H1 (cell line): ENCODE measurements at regions not wholly inside any gene's neighbourhood (a gene's known extent, or its start where the extent isn't known, plus 50 kb on each side); places are given as distances from the start of the nearest gene placed in this dataset.

ENCODE experiments used
- CTCF ChIA-PET: fragments of 300-600 bp; sonication (Branson Sonifier 250); formaldehyde crosslinking; loops from one replicate; lab custom pipeline; 2021; ENCODE audit not compliant: partially characterized antibody; lab: Charles Lee
- POLR2A ChIA-PET: fragments of 300-600 bp; sonication (Branson Sonifier 250); formaldehyde crosslinking; loops from one replicate; lab custom pipeline; 2021; ENCODE audit warnings: inconsistent platforms; ENCODE audit not compliant: partially characterized antibody; lab: Charles Lee
- DNase-seq, 2 experiments: peaks; one replicate each; pipeline versions ENCODE4 v3.0.0 to v3.0.0-alpha.2; 2010 to 2022; ENCODE audit warnings: low spot score in 2 of 2, low read depth in 1 of 2, mixed read lengths in 1 of 2
- FAIRE-seq: peaks from 2 replicates; lab custom pipeline; 2011; peaks lifted over from hg19 to GRCh38; lab: Jason Lieb, UNC
- H2AFZ ChIP-seq: 2 replicates; pipeline ENCODE4 v1.8.1; 2012; ENCODE audit warnings: low read length, inconsistent platforms
- H2AK5ac ChIP-seq: 2 replicates; pipeline ENCODE4 v1.6.1; 2013; ENCODE audit warnings: low read depth, low read length
- H2BK120ac ChIP-seq: replicated peaks from 2 replicates; pipeline ENCODE3; 2013; ENCODE audit warnings: low read depth, low read length, inconsistent platforms
- H2BK12ac ChIP-seq: 2 replicates; pipeline ENCODE4 v1.6.1; 2013; ENCODE audit warnings: low read depth, low read length
- H2BK15ac ChIP-seq: 2 replicates; pipeline ENCODE4 v1.6.1; 2013; ENCODE audit warnings: low read length
- H2BK20ac ChIP-seq: 2 replicates; pipeline ENCODE4 v1.6.1; 2013; ENCODE audit warnings: low read length
- H2BK5ac ChIP-seq: 2 replicates; pipeline ENCODE4 v1.6.1; 2013; ENCODE audit warnings: low read depth, low read length
- H3K14ac ChIP-seq: 2 replicates; pipeline ENCODE4 v1.6.1; 2013; ENCODE audit warnings: inconsistent platforms; ENCODE audit not compliant: insufficient read length
- H3K18ac ChIP-seq: 2 replicates; pipeline ENCODE4 v1.6.1; 2013; ENCODE audit warnings: low read length; ENCODE audit errors: extremely low read depth
- H3K23ac ChIP-seq: 2 replicates; pipeline ENCODE4 v1.6.1; 2013; ENCODE audit warnings: inconsistent platforms; ENCODE audit not compliant: insufficient read length
- H3K23me2 ChIP-seq: 2 replicates; pipeline ENCODE4 v1.6.1; 2013; ENCODE audit warnings: low read depth, low read length
- H3K27ac ChIP-seq: 2 replicates; pipeline ENCODE4 v1.6.1; 2011; ENCODE audit warnings: low read depth, low read length, inconsistent platforms
- H3K27me3 ChIP-seq, 4 experiments: replicated peaks in 1 of 4; 1 replicate in 1 of 4; 2 replicates in 3 of 4; pipeline versions ENCODE4 v1.6.1 to v1.8.1; 2011 to 2013; ENCODE audit warnings: low read length in 3 of 4, mild to moderate bottlenecking in 3 of 4, inconsistent platforms in 2 of 4, mixed read lengths in 2 of 4, moderate library complexity in 1 of 4; ENCODE audit not compliant: control insufficient read depth in 3 of 4, insufficient read depth in 3 of 4; ENCODE audit errors: extremely low read depth in 1 of 4
- H3K36me3 ChIP-seq, 4 experiments: 2 replicates each; pipeline versions ENCODE4 v1.6.1 to v1.8.1; 2011 to 2013; ENCODE audit warnings: mild to moderate bottlenecking in 4 of 4, low read length in 3 of 4, moderate library complexity in 2 of 4, control low read depth in 1 of 4, inconsistent platforms in 1 of 4; ENCODE audit not compliant: insufficient read depth in 4 of 4, control insufficient read depth in 2 of 4
- H3K4ac ChIP-seq: replicated peaks from 2 replicates; pipeline ENCODE3; 2013; ENCODE audit warnings: low read length, low read depth, mixed read lengths, inconsistent platforms; ENCODE audit not compliant: insufficient read length
- H3K4me1 ChIP-seq, 4 experiments: replicated peaks in 1 of 4; 1 replicate in 1 of 4; 2 replicates in 3 of 4; pipeline versions ENCODE4 v1.6.1 to v1.8.1; 2011 to 2013; ENCODE audit warnings: low read length in 3 of 4, inconsistent platforms in 2 of 4, mixed read lengths in 1 of 4; ENCODE audit not compliant: insufficient read depth in 4 of 4, control insufficient read depth in 3 of 4
- H3K4me2 ChIP-seq, 2 experiments: 2 replicates each; pipeline versions ENCODE4 v1.6.1 to v1.8.1; 2011 to 2013; ENCODE audit warnings: low read depth in 2 of 2, low read length in 2 of 2, control low read depth in 1 of 2, inconsistent platforms in 1 of 2, mild to moderate bottlenecking in 1 of 2; ENCODE audit not compliant: insufficient read depth in 1 of 2
- H3K4me3 ChIP-seq, 4 experiments: fragments of 200-600, 300-600 bp in 1 of 4; sonication (generic), shearing (Covaris generic), sonication (Bioruptor Twin) in 1 of 4; 2 replicates each; pipeline versions ENCODE4 v1.5.1 to v1.8.1; 2011 to 2016; ENCODE audit warnings: low read length in 4 of 4, low read depth in 3 of 4, control low read depth in 2 of 4, inconsistent platforms in 2 of 4, mild to moderate bottlenecking in 2 of 4, mixed read lengths in 1 of 4, moderate library complexity in 1 of 4; ENCODE audit not compliant: insufficient read depth in 2 of 4; ENCODE audit errors: extremely low read depth in 1 of 4
- H3K56ac ChIP-seq: replicated peaks from 2 replicates; pipeline ENCODE3; 2013; ENCODE audit warnings: low read depth, mild to moderate bottlenecking, mixed read lengths, low read length, inconsistent platforms; ENCODE audit not compliant: insufficient read length
- H3K79me1 ChIP-seq: 2 replicates; pipeline ENCODE4 v1.6.1; 2013; ENCODE audit warnings: low read depth, low read length, control low read depth
- H3K79me2 ChIP-seq, 2 experiments: 2 replicates each; pipeline versions ENCODE4 v1.6.1 to v1.8.1; 2012 to 2013; ENCODE audit warnings: low read length in 2 of 2, mild to moderate bottlenecking in 2 of 2, inconsistent platforms in 1 of 2; ENCODE audit not compliant: insufficient read depth in 2 of 2, control insufficient read depth in 1 of 2
- H3K9ac ChIP-seq, 4 experiments: replicated peaks in 1 of 4; 1 replicate in 1 of 4; 2 replicates in 3 of 4; pipeline versions ENCODE4 v1.6.1 to v1.8.1; 2011 to 2013; ENCODE audit warnings: low read depth in 3 of 4, low read length in 3 of 4, control low read depth in 2 of 4, mild to moderate bottlenecking in 2 of 4, moderate library complexity in 2 of 4, inconsistent platforms in 1 of 4; ENCODE audit errors: extremely low read depth in 1 of 4
- H3K9me3 ChIP-seq, 2 experiments: 2 replicates each; pipeline versions ENCODE4 v1.6.1 to v1.8.1; 2012 to 2013; ENCODE audit warnings: mild to moderate bottlenecking in 2 of 2, moderate library complexity in 2 of 2, control low read depth in 1 of 2, inconsistent platforms in 1 of 2, low read depth in 1 of 2, low read length in 1 of 2, mixed read lengths in 1 of 2; ENCODE audit not compliant: insufficient read depth in 2 of 2
- H4K20me1 ChIP-seq, 2 experiments: replicated peaks in 1 of 2; 2 replicates each; pipeline versions ENCODE3 to v1.8.1; 2011 to 2013; ENCODE audit warnings: inconsistent platforms in 2 of 2, low read length in 2 of 2, mild to moderate bottlenecking in 1 of 2; ENCODE audit not compliant: insufficient read depth in 2 of 2, control insufficient read depth in 1 of 2
- H4K5ac ChIP-seq: 2 replicates; pipeline ENCODE4 v1.6.1; 2013; ENCODE audit warnings: low read length, low read depth, mixed read lengths, inconsistent platforms; ENCODE audit not compliant: insufficient read length
- H4K8ac ChIP-seq: 2 replicates; pipeline ENCODE4 v1.8.0; 2013; ENCODE audit warnings: mild to moderate bottlenecking, moderate library complexity, low read length, inconsistent platforms; ENCODE audit not compliant: insufficient read depth; ENCODE audit errors: extremely low read depth
- H4K91ac ChIP-seq: replicated peaks from 2 replicates; pipeline ENCODE3; 2013; ENCODE audit warnings: low read length, mixed read lengths, inconsistent platforms; ENCODE audit not compliant: insufficient read length
- CBX5 ChIP-seq: fragments of 300-800, 300-1000 bp; sonication (generic); IDR thresholded peaks from 2 replicates; pipeline ENCODE4 v1.7.1; 2016; ENCODE audit warnings: antibody characterized with exemption, low read length, low read depth
- GTF2F1 ChIP-seq: IDR thresholded peaks from 2 replicates; pipeline ENCODE4 v1.6.1; 2012; ENCODE audit warnings: low read depth, low read length, improper control_type of control experiment, borderline replicate concordance

GRCh38 chr1:187110351-187110750 lies 281.6 kb downstream of the PLA2G4A start:
- Histone ChIP-seq H4K91ac (no peak overlapping the region), H3K56ac (no peak overlapping the region), H3K9ac (no peak overlapping the region), H3K4me2 (no peak overlapping the region), H3K18ac (no peak overlapping the region), H3K4me3 (no peak overlapping the region), H2BK12ac (no peak overlapping the region), H3K23ac (no peak overlapping the region), H3K79me2 (no peaks in the 10 kb centered on the region), H2AK5ac (no peak overlapping the region), H3K9me3 (no peaks in the 10 kb centered on the region), H4K5ac (no peak overlapping the region), H3K36me3 (no peaks in the 10 kb centered on the region), H2BK15ac (no peak overlapping the region), H3K14ac (no peak overlapping the region), H4K8ac (no peak overlapping the region), H4K20me1 (no peaks in the 10 kb centered on the region), H3K4me1 (no peaks in the 10 kb centered on the region), H2AFZ (no peak overlapping the region), H2BK120ac (no peak overlapping the region), H3K27ac (no peak overlapping the region), H3K23me2 (no peaks in the 10 kb centered on the region), H2BK5ac (no peak overlapping the region), H3K27me3 (no peaks in the 10 kb centered on the region), H3K79me1 (no peaks in the 10 kb centered on the region), H2BK20ac (no peak overlapping the region), H3K4ac (no peak overlapping the region)
- FAIRE-seq (no peak), DNase-seq (no peak)
- CTCF ChIA-PET, result no interaction called here
- TF ChIP-seq GTF2F1, result no peak
- TF ChIP-seq CBX5, result no peak
- POLR2A ChIA-PET, result no interaction called here
